Mononuclear cell (primary cell): ENCODE measurements at regions not wholly inside any gene's neighbourhood (a gene's known extent, or its start where the extent isn't known, plus 50 kb on each side); places are given as distances from the start of the nearest gene placed in this dataset.
"Not testable (repeated sequence)": the region's sequence is repeated elsewhere in the genome, so short reads cannot be mapped to it uniquely, and the experiment has no call there.

Source experiments
- H3K27me3 ChIP-seq: 2 replicates; pipeline ENCODE4 v1.6.0; 2011; ENCODE audit warnings: low read length, control low read depth; ENCODE audit not compliant: insufficient read depth
- H3K4me1 ChIP-seq: 2 replicates; pipeline ENCODE4 v1.5.1; 2011; ENCODE audit warnings: mild to moderate bottlenecking, low read length, control low read depth; ENCODE audit not compliant: insufficient read depth
- H3K4me3 ChIP-seq: 2 replicates; pipeline ENCODE4 v1.5.1; 2011; ENCODE audit warnings: mild to moderate bottlenecking, low read length, moderate library complexity
- H3K9me3 ChIP-seq: 2 replicates; pipeline ENCODE4 v1.5.1; 2011; ENCODE audit warnings: low read depth, mild to moderate bottlenecking, control low read depth, low read length

GRCh38 chr10:107971411-107971810 lies 806.9 kb upstream of the SORCS1 start:
- Histone ChIP-seq H3K9me3 (no peaks in the 10 kb centered on the region), H3K4me3 (no peak overlapping the region), H3K4me1 (no peaks in the 10 kb centered on the region), H3K27me3 (no peaks in the 10 kb centered on the region)

GRCh38 chr10:107970512-107970911 lies 806.0 kb upstream of the SORCS1 start:
- H3K9me3 ChIP-seq: no peaks in the 10 kb centered on the region
- H3K27me3 ChIP-seq: no peaks in the 10 kb centered on the region
- H3K4me1 ChIP-seq: no peaks in the 10 kb centered on the region
- H3K4me3 ChIP-seq: no peak overlapping the region

- H3K27me3 ChIP-seq: no peaks in the 10 kb centered on the region
- H3K4me1 ChIP-seq: no peaks in the 10 kb centered on the region
- no peak overlapping the region for H3K4me3 ChIP-seq
- no peaks in the 10 kb centered on the region for H3K9me3 ChIP-seq
These were observed 805.4 kb upstream of the SORCS1 start for GRCh38 chr10:107969936-107970335.

- H3K4me3 ChIP-seq: no peak overlapping the region
- H3K9me3 ChIP-seq: no peaks in the 10 kb centered on the region
- no peaks in the 10 kb centered on the region for H3K4me1 ChIP-seq
- no peaks in the 10 kb centered on the region for H3K27me3 ChIP-seq
These were observed 802.3 kb upstream of the SORCS1 start for GRCh38 chr10:107966826-107967225.

GRCh38 chr10:107952649-107953556 lies 788.4 kb upstream of the SORCS1 start:
- Histone ChIP-seq H3K27me3 (no peaks in the 10 kb centered on the region), H3K4me1 (no peaks in the 10 kb centered on the region), H3K4me3 (no peak overlapping the region), H3K9me3 (no peaks in the 10 kb centered on the region)

DNA sequence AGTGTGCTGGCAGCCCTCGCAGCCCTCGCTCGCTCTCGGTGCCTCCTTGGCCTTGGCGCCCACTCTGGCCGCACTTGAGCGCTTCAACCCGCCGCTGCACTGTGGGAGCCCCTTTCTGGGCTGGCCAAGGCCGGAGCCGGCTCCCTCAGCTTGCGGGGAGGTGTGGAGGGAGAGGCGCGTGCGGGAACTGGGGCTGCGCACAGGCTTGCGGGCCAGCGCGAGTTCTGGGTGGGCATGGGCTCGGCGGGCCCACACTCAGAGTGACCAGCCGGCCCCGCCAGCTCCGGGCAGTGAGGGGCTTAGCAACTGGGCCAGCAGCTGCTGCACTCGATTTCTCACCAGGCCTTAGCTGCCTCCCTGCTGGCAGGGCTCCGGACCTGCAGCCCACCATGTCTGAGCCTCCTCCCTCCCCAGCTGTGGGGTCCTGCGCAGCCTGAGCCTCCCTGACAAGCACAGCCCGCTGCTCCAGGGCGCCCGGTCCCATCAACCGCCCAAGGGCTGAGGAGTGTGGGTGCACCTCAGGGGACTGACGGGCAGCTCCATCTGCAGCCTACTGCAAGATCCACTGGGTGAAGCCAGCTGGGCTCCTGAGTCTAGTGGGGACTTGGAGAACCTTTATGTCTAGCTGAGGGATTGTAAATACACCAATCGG lies 786.0 kb upstream of the SORCS1 start:
- not testable (repeated sequence) for H3K4me1 ChIP-seq, H3K9me3 ChIP-seq, H3K4me3 ChIP-seq, H3K27me3 ChIP-seq

DNA sequence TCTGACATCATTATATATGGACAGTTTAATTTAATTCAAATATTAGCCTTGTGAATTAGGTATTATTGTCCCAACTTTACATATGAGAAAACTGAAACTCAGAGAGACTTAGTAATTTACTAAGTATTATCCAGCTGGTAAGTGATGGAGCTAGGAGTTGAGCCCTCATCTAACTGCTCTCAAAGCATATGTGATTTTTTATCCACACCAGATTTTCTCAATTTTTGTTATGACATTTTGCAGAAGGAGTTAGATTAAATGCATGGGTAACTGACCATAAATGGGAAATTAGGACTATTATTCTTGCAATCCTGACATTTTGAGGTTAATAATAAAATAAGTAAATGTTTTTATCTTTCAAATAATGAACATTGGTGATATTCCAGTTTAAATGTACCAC lies 778.3 kb upstream of the SORCS1 start:
- Histone ChIP-seq H3K9me3 (peaks cover 6% of the 10 kb centered on the region), H3K4me3 (no peak overlapping the region), H3K4me1 (no peaks in the 10 kb centered on the region), H3K27me3 (no peaks in the 10 kb centered on the region)

DNA sequence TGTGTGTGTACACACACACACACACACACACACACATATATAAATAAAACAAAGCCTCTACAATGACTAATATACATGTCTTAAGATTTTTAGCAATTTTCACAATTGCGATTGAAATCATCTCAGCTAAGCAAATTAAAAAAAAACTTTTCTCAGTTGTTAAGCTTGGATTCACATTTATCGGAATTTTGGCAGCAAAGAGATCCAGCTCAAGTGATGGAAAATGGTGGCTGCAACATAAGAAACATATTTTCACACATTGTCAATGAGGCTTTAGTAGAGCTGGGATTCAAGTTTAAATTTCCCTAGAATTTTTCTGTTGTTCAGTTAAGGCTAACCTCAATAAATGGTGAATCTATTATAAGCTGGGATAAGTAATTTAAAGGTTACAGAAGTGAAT lies 768.6 kb upstream of the SORCS1 start:
- Histone ChIP-seq H3K9me3 (no peaks in the 10 kb centered on the region), H3K27me3 (no peaks in the 10 kb centered on the region), H3K4me1 (no peaks in the 10 kb centered on the region), H3K4me3 (no peak overlapping the region)

DNA sequence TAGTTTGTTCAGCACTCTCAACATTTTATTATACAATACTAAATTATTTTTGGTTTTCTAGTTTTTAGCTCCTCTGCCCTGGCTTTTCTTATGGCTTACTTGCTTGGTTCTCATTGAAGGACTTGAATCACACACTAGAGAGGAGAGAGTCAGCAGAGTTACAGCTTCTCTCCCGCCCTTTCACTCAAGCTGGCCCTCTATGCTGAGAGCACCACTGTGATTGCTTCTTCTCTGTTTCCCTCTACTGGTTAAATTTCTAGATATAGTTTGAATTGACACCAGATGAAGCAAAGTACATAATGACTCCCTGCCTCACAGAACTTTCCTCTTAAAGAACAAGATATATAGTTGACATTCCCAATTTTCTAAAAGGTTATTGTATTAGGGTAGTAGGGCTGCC lies 767.3 kb upstream of the SORCS1 start:
- no peaks in the 10 kb centered on the region for H3K27me3 ChIP-seq
- H3K4me3 ChIP-seq: no peak overlapping the region
- no peaks in the 10 kb centered on the region for H3K9me3 ChIP-seq
- no peaks in the 10 kb centered on the region for H3K4me1 ChIP-seq

GRCh38 chr10:107930037-107930436 lies 765.5 kb upstream of the SORCS1 start:
- H3K9me3 ChIP-seq: no peaks in the 10 kb centered on the region
- no peaks in the 10 kb centered on the region for H3K27me3 ChIP-seq
- no peak overlapping the region for H3K4me3 ChIP-seq
- no peaks in the 10 kb centered on the region for H3K4me1 ChIP-seq

GRCh38 chr10:107924458-107924857 lies 760.0 kb upstream of the SORCS1 start:
- Histone ChIP-seq H3K4me3 (no peak overlapping the region), H3K4me1 (no peaks in the 10 kb centered on the region), H3K9me3 (no peaks in the 10 kb centered on the region), H3K27me3 (no peaks in the 10 kb centered on the region)

- Histone ChIP-seq H3K4me1 (no peaks in the 10 kb centered on the region), H3K4me3 (no peak overlapping the region), H3K27me3 (peaks cover 9% of the 10 kb centered on the region), H3K9me3 (no peaks in the 10 kb centered on the region)
These were observed 755.2 kb upstream of the SORCS1 start for GRCh38 chr10:107919626-107920235.

- Histone ChIP-seq H3K4me3 (no peak overlapping the region), H3K27me3 (peaks cover 20% of the 10 kb centered on the region), H3K9me3 (no peaks in the 10 kb centered on the region), H3K4me1 (no peaks in the 10 kb centered on the region)
These were observed 753.7 kb upstream of the SORCS1 start for GRCh38 chr10:107918171-107918570.

GRCh38 chr10:107915215-107915610 lies 750.7 kb upstream of the SORCS1 start:
- Histone ChIP-seq H3K27me3 (peaks cover 20% of the 10 kb centered on the region), H3K9me3 (no peaks in the 10 kb centered on the region), H3K4me3 (no peak overlapping the region), H3K4me1 (no peaks in the 10 kb centered on the region)

DNA sequence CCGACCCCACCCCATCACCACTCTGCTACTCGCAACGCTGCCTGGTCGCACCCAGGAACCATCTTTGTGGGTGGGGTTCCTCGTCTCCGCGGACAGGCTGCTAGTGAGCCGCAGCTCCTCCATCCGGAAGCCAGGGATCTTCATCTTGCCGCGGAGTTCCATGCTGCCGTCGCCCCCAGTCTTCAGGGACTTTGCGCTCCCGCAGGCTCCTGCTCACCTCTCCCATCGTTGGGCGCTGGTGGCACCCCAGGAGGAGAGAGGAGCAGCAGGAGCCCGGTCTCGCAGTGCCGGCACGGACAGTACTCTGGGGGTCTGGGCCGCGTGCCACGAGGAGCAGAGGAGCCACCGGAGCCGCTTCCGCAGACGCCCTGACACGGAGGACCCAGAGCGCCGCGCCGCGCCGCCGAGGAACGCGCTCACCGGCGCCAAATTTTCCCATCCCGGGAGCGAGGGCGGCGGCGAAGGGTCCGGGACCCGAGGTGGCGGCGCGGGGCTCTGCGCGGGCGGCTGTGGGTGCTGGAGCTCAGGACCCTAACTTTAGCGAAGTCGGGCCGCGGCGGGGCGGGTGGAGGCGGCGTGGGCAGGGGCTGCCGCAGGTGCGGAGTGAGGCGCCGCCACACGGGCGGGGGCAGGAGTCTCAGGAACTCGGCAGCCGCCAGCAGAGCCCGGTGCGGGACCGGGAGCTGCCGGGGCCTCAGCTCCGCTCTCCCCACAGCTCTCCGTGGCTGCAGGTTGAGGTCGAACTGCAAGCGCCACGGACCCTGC lies 750.1 kb upstream of the SORCS1 start:
- H3K4me3 ChIP-seq: no peak overlapping the region
- H3K27me3 ChIP-seq: peaks cover 20% of the 10 kb centered on the region
- no peaks in the 10 kb centered on the region for H3K4me1 ChIP-seq
- H3K9me3 ChIP-seq: no peaks in the 10 kb centered on the region
